VCaP (cell line): ENCODE measurements at regions not wholly inside any gene's neighbourhood (a gene's known extent, or its start where the extent isn't known, plus 50 kb on each side); places are given as distances from the start of the nearest gene placed in this dataset.
"Not testable (repeated sequence)": the region's sequence is repeated elsewhere in the genome, so short reads cannot be mapped to it uniquely, and the experiment has no call there.

Experiments
- H3K27ac ChIP-seq: fragments of 450-650 bp; 2 replicates; pipeline ENCODE4 v1.5.1; 2017
- CTCF ChIP-seq: fragments of 450-650 bp; conservative IDR thresholded peaks from 2 replicates; pipeline ENCODE4 v1.5.1; 2017; ENCODE audit warnings: mild to moderate bottlenecking, moderate library complexity

DNA sequence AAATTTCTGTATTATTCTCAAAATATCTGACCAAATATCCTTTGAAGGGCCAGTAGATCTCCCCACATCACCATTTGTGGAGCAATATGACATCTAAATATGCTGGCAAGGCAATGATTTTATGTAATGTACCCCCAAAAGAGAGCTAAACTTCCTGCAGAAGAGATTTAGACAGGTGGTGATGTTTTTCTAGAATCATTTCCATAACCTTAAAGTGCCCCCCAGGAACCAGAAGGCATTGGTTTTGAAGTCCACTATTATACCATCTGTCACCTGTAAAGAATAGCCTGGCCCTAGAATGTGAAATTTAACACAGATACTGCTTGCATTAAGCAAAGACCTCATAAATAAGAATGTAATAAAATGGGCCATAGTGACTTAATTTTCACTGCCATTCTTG, 77.9 kb upstream of the ABLIM1 start:
- no peak for TF ChIP-seq CTCF
- no peak overlapping the region for H3K27ac ChIP-seq

DNA sequence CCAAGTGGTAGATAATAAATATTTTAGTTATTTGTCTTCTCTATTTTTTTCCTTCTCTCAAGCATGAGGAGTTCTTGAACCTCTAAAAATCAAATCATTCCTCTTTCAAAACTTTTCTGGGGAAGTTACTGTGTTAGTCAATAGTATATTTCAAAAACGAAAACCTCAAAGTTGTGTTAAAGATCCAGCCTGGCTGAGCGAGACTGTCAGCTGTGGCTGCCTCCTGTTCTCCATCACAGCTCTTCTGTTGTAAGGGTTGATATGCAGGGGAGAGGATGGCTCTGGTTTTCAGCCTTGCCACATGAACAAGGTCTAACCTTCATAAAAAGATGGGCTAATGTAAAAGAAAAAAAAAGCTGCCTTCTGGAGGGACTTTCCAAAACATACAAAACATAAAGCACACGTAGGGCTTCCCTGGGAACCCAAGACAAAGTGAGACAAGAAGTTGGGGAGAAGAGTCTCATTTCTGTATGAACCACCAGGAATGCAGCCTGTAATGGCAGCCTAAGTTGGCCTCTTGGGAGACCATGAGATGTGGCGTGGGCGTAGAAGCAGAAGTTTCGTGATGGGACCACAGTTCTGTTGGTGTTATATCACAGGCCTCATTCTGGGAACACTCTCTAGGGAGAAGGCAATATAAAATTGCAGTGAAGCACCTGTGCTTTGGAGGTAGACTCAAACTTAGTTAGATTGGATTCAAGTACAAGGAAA, 77.9 kb upstream of the FHIP2A start:
- TF ChIP-seq CTCF, result no peak
- no peak overlapping the region for H3K27ac ChIP-seq

- H3K27ac ChIP-seq, result no peak overlapping the region
- no peak for TF ChIP-seq CTCF
Observed at GRCh38 chr10:114746531-114746930, 75.0 kb upstream of the FHIP2A start.

GRCh38 chr10:114748241-114748640, 73.3 kb upstream of the FHIP2A start:
- no peak overlapping the region for H3K27ac ChIP-seq
- no peak for TF ChIP-seq CTCF

- H3K27ac ChIP-seq, result no peak overlapping the region
- TF ChIP-seq CTCF, result no peak
Observed at GRCh38 chr10:114749014-114749413, 72.6 kb upstream of the FHIP2A start.

DNA sequence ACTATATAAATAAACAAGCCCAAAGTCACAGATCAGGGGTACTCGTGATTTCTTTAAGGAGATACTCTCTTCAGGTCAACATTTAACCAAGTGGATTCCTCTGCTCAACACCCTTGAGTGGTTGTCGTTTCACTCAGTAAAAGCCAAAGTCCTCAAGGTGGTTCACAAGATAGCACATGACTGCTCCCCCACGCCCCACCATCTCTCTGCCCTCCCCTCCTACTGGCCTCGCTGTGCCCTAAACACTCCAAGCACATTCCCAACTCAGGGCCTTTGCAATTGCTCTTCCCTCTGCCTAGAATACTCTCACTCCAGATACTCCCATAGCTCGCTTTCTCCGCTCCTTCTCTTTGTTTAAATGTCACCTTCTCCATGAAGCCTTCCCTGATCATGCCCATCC, 72.1 kb upstream of the FHIP2A start:
- no peak overlapping the region for H3K27ac ChIP-seq
- TF ChIP-seq CTCF, result no peak

DNA sequence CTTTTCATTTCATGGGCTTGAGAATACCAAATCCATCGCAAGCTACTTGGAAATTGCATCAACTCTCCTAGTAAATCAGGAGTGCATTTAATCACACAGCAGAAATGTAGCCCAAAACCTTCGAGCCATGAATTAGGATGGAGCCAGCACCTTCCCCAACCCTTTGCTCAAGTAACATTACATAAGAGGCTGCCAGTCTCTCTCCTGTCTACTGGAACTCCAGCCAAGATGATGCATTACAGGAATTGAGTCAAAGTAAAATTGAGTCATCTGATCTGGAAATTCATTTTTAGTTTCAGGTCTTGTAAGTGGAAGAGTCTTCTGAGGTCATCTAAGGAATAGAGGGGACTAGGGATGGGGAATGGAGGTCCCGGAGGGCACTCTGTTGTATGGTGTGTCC, 69.7 kb upstream of the FHIP2A start:
- TF ChIP-seq CTCF, result no peak
- no peak overlapping the region for H3K27ac ChIP-seq

DNA sequence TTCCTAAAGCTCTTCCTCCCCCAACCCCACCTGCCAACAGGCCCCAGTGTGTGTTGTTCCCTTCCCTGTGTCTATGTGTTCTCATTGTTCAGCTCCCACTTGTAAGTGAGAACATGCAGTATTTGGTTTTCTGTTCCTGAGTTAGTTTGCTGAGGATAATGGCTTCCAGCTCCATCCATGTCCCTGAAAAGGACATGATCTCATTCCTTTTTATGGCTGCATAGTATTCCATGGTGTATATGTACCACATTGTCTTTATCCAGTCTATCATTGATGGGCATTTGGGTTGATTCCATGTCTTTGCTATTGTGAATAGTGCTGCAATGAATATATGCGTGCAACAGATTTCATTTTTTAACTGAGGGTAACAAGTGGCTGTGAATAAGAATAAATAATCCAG, 69.0 kb upstream of the FHIP2A start:
- not testable (repeated sequence) for H3K27ac ChIP-seq
